SK-N-SH (cell line): ENCODE measurements at regions not wholly inside any gene's neighbourhood (a gene's known extent, or its start where the extent isn't known, plus 50 kb on each side); places are given as distances from the start of the nearest gene placed in this dataset.

Source experiments
- CTCF ChIA-PET: fragments of 300-600, 350-600 bp; formaldehyde crosslinking; extraction: SDS; loops from one replicate; lab custom pipeline; 2021; lab: Yijun Ruan, JAX
- POLR2A ChIA-PET: fragments of 350-600 bp; sonication (Branson Sonifier 250); formaldehyde crosslinking; extraction: SDS; loops from one replicate; lab custom pipeline; 2020; ENCODE audit warnings: antibody characterized with exemption, inconsistent platforms; lab: Yijun Ruan, JAX
- DNase-seq: peaks from one replicate; pipeline ENCODE4 v3.0.0; 2012
- H2AFZ ChIP-seq: fragments of 200-600 bp; sonication (generic); 2 replicates; pipeline ENCODE4 v1.8.1; 2016; ENCODE audit warnings: antibody characterized with exemption, mild to moderate bottlenecking, low read depth
- H3F3A ChIP-seq: fragments of 200-600 bp; sonication (generic); replicated peaks from 2 replicates; pipeline ENCODE3; 2016; ENCODE audit warnings: antibody characterized with exemption, mild to moderate bottlenecking; ENCODE audit not compliant: insufficient read depth
- H3K27ac ChIP-seq, 2 experiments: fragments of 200-500 bp in 1 of 2; fragments of 200-600 bp in 1 of 2; sonication (Bioruptor generic) in 1 of 2; sonication (generic), shearing (Covaris generic) in 1 of 2; 2 replicates each; pipeline versions ENCODE4 v1.5.1 to v1.6.1; 2014 to 2016; ENCODE audit warnings: low read depth in 2 of 2, inconsistent platforms in 1 of 2, low read length in 1 of 2, mild to moderate bottlenecking in 1 of 2, mixed read lengths in 1 of 2
- H3K27me3 ChIP-seq: fragments of 200-600 bp; sonication (generic), shearing (Covaris generic); 2 replicates; pipeline ENCODE4 v1.6.1; 2016; ENCODE audit warnings: mixed run types; ENCODE audit not compliant: insufficient read depth
- H3K36me3 ChIP-seq, 2 experiments: fragments of 200-500 bp in 1 of 2; fragments of 200-600 bp in 1 of 2; sonication (Bioruptor generic) in 1 of 2; sonication (generic) in 1 of 2; replicated peaks in 1 of 2; 2 replicates each; pipeline versions ENCODE3 to v1.5.1; 2014 to 2016; ENCODE audit warnings: low read length in 1 of 2, mild to moderate bottlenecking in 1 of 2; ENCODE audit not compliant: insufficient read depth in 2 of 2, control insufficient read depth in 1 of 2
- H3K4me1 ChIP-seq, 2 experiments: fragments of 200-500 bp in 1 of 2; fragments of 200-600 bp in 1 of 2; sonication (Bioruptor generic) in 1 of 2; sonication (generic), shearing (Covaris generic) in 1 of 2; 2 replicates each; pipeline versions ENCODE4 v1.5.1 to v1.6.1; 2014 to 2016; ENCODE audit warnings: low read depth in 1 of 2, low read length in 1 of 2, mixed run types in 1 of 2; ENCODE audit not compliant: insufficient read depth in 2 of 2, control insufficient read depth in 1 of 2
- H3K4me2 ChIP-seq: fragments of 200-600 bp; sonication (generic), shearing (Covaris generic); 2 replicates; pipeline ENCODE4 v1.6.1; 2017; ENCODE audit warnings: mixed run types
- H3K4me3 ChIP-seq, 2 experiments: fragments of 200-500 bp in 1 of 2; fragments of 200-600 bp in 1 of 2; sonication (Bioruptor generic) in 1 of 2; sonication (generic), shearing (Covaris generic) in 1 of 2; 2 replicates each; pipeline versions ENCODE4 v1.5.1 to v1.8.1; 2014 to 2016; ENCODE audit warnings: low read depth in 2 of 2, inconsistent platforms in 1 of 2, low read length in 1 of 2, mild to moderate bottlenecking in 1 of 2, mixed read lengths in 1 of 2, moderate library complexity in 1 of 2
- H3K79me2 ChIP-seq: fragments of 200-600 bp; sonication (generic); 2 replicates; pipeline ENCODE4 v1.8.1; 2017; ENCODE audit warnings: mild to moderate bottlenecking; ENCODE audit not compliant: insufficient read depth
- H3K9ac ChIP-seq: fragments of 200-600 bp; sonication (generic); 2 replicates; pipeline ENCODE4 v1.6.1; 2017; ENCODE audit warnings: mixed run types
- H3K9me2 ChIP-seq: fragments of 200-600 bp; sonication (generic); 2 replicates; pipeline ENCODE4 v1.6.1; 2017; ENCODE audit warnings: mixed run types
- H3K9me3 ChIP-seq: fragments of 200-600 bp; sonication (generic); 2 replicates; pipeline ENCODE4 v1.6.1; 2017; ENCODE audit warnings: mixed run types, mild to moderate bottlenecking, moderate library complexity
- H4K20me1 ChIP-seq: fragments of 200-600 bp; sonication (generic); 2 replicates; pipeline ENCODE4 v1.6.1; 2017; ENCODE audit warnings: mild to moderate bottlenecking, mixed run types; ENCODE audit not compliant: insufficient read depth
- CHD2 ChIP-seq: fragments of 150-350 bp; IDR thresholded peaks from 2 replicates; pipeline ENCODE4 v1.6.1; 2018; ENCODE audit warnings: low read length; ENCODE audit not compliant: partially characterized antibody
- CTCF ChIP-seq: fragments of 200-600 bp; sonication (generic); IDR thresholded peaks from 2 replicates; pipeline ENCODE4 v1.6.1; 2017; ENCODE audit warnings: antibody characterized with exemption, mild to moderate bottlenecking, moderate library complexity
- FOSL2 ChIP-seq: IDR thresholded peaks from 2 replicates; pipeline ENCODE4 v1.4.0; 2012; ENCODE audit warnings: low read depth, mild to moderate bottlenecking, moderate library complexity, borderline replicate concordance
- FOXJ3 ChIP-seq: sonication (generic); formaldehyde crosslinking; IDR thresholded peaks from 2 replicates; pipeline ENCODE4 v1.5.1; 2020; ENCODE audit warnings: mild to moderate bottlenecking, missing genetic modification reagents
- FOXM1 ChIP-seq: IDR thresholded peaks from 2 replicates; pipeline ENCODE4 v1.4.0; 2012; ENCODE audit warnings: low read depth, mild to moderate bottlenecking
- IRF3 ChIP-seq: fragments of 150-350 bp; IDR thresholded peaks from 2 replicates; pipeline ENCODE4 v1.6.1; 2016; ENCODE audit warnings: mild to moderate bottlenecking, low read depth, low read length
- JUND ChIP-seq: IDR thresholded peaks from 2 replicates; pipeline ENCODE4 v1.4.0; 2012
- POLR2AphosphoS5 ChIP-seq: IDR thresholded peaks from 2 replicates; pipeline ENCODE4 v1.6.1; 2012; ENCODE audit warnings: low read depth, low read length
- RCOR1 ChIP-seq: fragments of 150-350 bp; IDR thresholded peaks from 2 replicates; pipeline ENCODE4 v1.6.1; 2017; ENCODE audit warnings: antibody characterized with exemption, low read length
- RXRA ChIP-seq: IDR thresholded peaks from 2 replicates; pipeline ENCODE4 v1.4.0; 2012; ENCODE audit warnings: low read depth, mild to moderate bottlenecking, borderline replicate concordance
- SMC3 ChIP-seq: IDR thresholded peaks from 2 replicates; pipeline ENCODE4 v1.6.1; 2012; ENCODE audit warnings: low read depth, low read length, improper control_type of control experiment
- TAF1 ChIP-seq: IDR thresholded peaks from 2 replicates; pipeline ENCODE4 v1.6.1; 2012; ENCODE audit warnings: low read depth, mild to moderate bottlenecking, low read length, moderate library complexity, borderline replicate concordance
- TEAD4 ChIP-seq: IDR thresholded peaks from 2 replicates; pipeline ENCODE4 v1.4.0; 2012; ENCODE audit warnings: mild to moderate bottlenecking, borderline replicate concordance; ENCODE audit not compliant: insufficient read depth
- USF1 ChIP-seq: IDR thresholded peaks from 2 replicates; pipeline ENCODE4 v1.4.0; 2012; ENCODE audit warnings: low read depth, borderline replicate concordance
- WGBS: methylation state at CpG from one replicate; pipeline ENCODE4 v1.1.6; 2017; ENCODE audit warnings: low lambda C conversion rate; 5-methylcytosine and 5-hydroxymethylcytosine counted together

- no peaks in the 10 kb centered on the region for H3F3A ChIP-seq
- POLR2A ChIA-PET, result no interaction called here
- H3K4me1 ChIP-seq, result no peaks in the 10 kb centered on the region
- CTCF ChIA-PET, result interaction anchor here (2.1 kb wide), 1 partner anchor 12 kb away, joined by 4 read pairs; no protein-coding TSS in a partner anchor
- no peaks in the 10 kb centered on the region for H4K20me1 ChIP-seq
- H3K9ac ChIP-seq, result no peak overlapping the region
- no peaks in the 10 kb centered on the region for H3K36me3 ChIP-seq
- H3K27me3 ChIP-seq, result no peaks in the 10 kb centered on the region
- H2AFZ ChIP-seq, result no peak overlapping the region
- no peak overlapping the region for H3K4me3 ChIP-seq
- no peaks in the 10 kb centered on the region for H3K9me2 ChIP-seq
- no peak for DNase-seq
- H3K79me2 ChIP-seq, result no peaks in the 10 kb centered on the region
- H3K27ac ChIP-seq, result no peak overlapping the region
- H3K4me2 ChIP-seq, result no peak overlapping the region
- no peaks in the 10 kb centered on the region for H3K9me3 ChIP-seq
- no peak for TF ChIP-seq FOXJ3 (CRISPR knock-in tag)
These were observed 393.2 kb downstream of the SUCLG1 start for GRCh38 chr2:84065857-84066256.

GRCh38 chr2:84057917-84058560 is 401.0 kb downstream of the SUCLG1 start:
- Histone ChIP-seq H3K27ac (no peak overlapping the region), H3K9ac (no peak overlapping the region), H3K79me2 (no peaks in the 10 kb centered on the region), H3K9me2 (no peaks in the 10 kb centered on the region), H4K20me1 (no peaks in the 10 kb centered on the region), H3K27me3 (no peaks in the 10 kb centered on the region), H3K4me2 (no peak overlapping the region), H2AFZ (no peak overlapping the region), H3K9me3 (no peaks in the 10 kb centered on the region), H3K36me3 (no peaks in the 10 kb centered on the region), H3K4me3 (no peak overlapping the region), H3F3A (no peaks in the 10 kb centered on the region), H3K4me1 (no peaks in the 10 kb centered on the region)
- DNase-seq, result no peak
- ChIA-PET POLR2A (no interaction called here), CTCF (no interaction called here)
- 21% methylated on average over 4 of the region's 4 CpGs for WGBS
- TF ChIP-seq TEAD4, result no peak
- no peak for TF ChIP-seq CHD2
- no peak for TF ChIP-seq IRF3
- no peak for TF ChIP-seq RCOR1
- no peak for TF ChIP-seq FOXM1
- no peak for TF ChIP-seq TAF1
- no peak for TF ChIP-seq POLR2AphosphoS5
- no peak for TF ChIP-seq CTCF
- TF ChIP-seq JUND, result no peak
- no peak for TF ChIP-seq RXRA
- TF ChIP-seq USF1, result no peak
- TF ChIP-seq SMC3, result no peak
- no peak for TF ChIP-seq FOSL2
